ENCODE measurements at regions not wholly inside any gene's neighbourhood (a gene's known extent, or its start where the extent isn't known, plus 50 kb on each side); places are given as distances from the start of the nearest gene placed in this dataset.

GRCh38 chr3:194206320-194206719 is 70.4 kb downstream of the HES1 start:
- no peaks in the 10 kb centered on the region for H3K4me1 ChIP-seq (replicated peaks)
- H3K9me3 ChIP-seq, result no peaks in the 10 kb centered on the region
- no peaks in the 10 kb centered on the region for H3K27me3 ChIP-seq (replicated peaks; ENCODE audit: insufficient read depth)
- H3K36me3 ChIP-seq, result no peaks in the 10 kb centered on the region
- H3K27ac ChIP-seq, result no peak overlapping the region
- TF ChIP-seq, protein P1, sequence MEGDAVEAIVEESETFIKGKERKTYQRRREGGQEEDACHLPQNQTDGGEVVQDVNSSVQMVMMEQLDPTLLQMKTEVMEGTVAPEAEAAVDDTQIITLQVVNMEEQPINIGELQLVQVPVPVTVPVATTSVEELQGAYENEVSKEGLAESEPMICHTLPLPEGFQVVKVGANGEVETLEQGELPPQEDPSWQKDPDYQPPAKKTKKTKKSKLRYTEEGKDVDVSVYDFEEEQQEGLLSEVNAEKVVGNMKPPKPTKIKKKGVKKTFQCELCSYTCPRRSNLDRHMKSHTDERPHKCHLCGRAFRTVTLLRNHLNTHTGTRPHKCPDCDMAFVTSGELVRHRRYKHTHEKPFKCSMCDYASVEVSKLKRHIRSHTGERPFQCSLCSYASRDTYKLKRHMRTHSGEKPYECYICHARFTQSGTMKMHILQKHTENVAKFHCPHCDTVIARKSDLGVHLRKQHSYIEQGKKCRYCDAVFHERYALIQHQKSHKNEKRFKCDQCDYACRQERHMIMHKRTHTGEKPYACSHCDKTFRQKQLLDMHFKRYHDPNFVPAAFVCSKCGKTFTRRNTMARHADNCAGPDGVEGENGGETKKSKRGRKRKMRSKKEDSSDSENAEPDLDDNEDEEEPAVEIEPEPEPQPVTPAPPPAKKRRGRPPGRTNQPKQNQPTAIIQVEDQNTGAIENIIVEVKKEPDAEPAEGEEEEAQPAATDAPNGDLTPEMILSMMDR (IDR thresholded peaks at IDR 0.05), result no peak
- peak; percentile 61 for TF ChIP-seq POLR2AphosphoS5 (IDR thresholded peaks at IDR 0.05)
- TF ChIP-seq POLR2A (IDR thresholded peaks at IDR 0.05), result no peak
- no peak overlapping the region for H3K4me3 ChIP-seq
- WGBS, result 12% methylated on average over 10 of the region's 10 CpGs
- DNase-seq (ENCODE audit: low spot score), result peak; percentile 71
- intact Hi-C loops (cut with DNase I), result no loop called here

DNA sequence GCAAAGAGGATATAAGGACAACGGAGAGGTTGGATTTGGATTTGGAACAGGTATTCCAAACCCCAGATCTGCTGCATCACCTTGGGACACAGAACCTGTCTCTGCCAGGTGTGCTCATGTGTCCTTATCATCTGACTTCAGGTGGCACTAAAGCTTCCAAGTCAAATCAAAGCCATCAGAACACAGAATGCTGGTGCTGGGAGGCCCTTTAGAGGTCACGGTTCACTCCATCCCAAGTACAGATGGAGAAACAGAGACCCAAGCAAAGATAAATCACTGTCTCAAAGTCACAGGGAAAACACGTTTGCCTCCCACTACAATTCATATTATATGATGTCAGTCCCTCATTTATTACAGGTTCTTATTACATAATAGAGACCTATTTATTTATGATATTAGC is 72.8 kb downstream of the HES1 start:
- no peak for TF ChIP-seq POLR2AphosphoS5 (IDR thresholded peaks at IDR 0.05)
- Histone ChIP-seq H3K9me3 (no peaks in the 10 kb centered on the region), H3K36me3 (no peaks in the 10 kb centered on the region), H3K4me3 (no peak overlapping the region), H3K4me1 (replicated peaks) (no peaks in the 10 kb centered on the region), H3K27me3 (replicated peaks; ENCODE audit: insufficient read depth) (no peaks in the 10 kb centered on the region), H3K27ac (no peak overlapping the region)
- no peak for DNase-seq (ENCODE audit: low spot score)
- 84% methylated on average over 3 of the region's 3 CpGs for WGBS
- intact Hi-C loops (cut with DNase I), result no loop called here

- TF ChIP-seq POLR2AphosphoS5 (IDR thresholded peaks at IDR 0.05) (no peak), POLR2A (IDR thresholded peaks at IDR 0.05) (no peak)
- TF ChIP-seq, protein P1 (IDR thresholded peaks at IDR 0.05), result no peak
- H3K4me1 ChIP-seq (replicated peaks), result no peaks in the 10 kb centered on the region
- H3K4me3 ChIP-seq, result no peak overlapping the region
- H3K27me3 ChIP-seq (replicated peaks; ENCODE audit: insufficient read depth), result no peaks in the 10 kb centered on the region
- H3K36me3 ChIP-seq, result no peaks in the 10 kb centered on the region
- H3K9me3 ChIP-seq, result no peaks in the 10 kb centered on the region
- intact Hi-C loops (cut with DNase I), result no loop called here
- no peak for DNase-seq (ENCODE audit: low spot score)
- no peak overlapping the region for H3K27ac ChIP-seq
- 61% methylated on average over 13 of the region's 13 CpGs for WGBS
Measured at GRCh38 chr3:194212161-194212844, 76.4 kb downstream of the HES1 start.

- TF ChIP-seq POLR2A (IDR thresholded peaks at IDR 0.05) (no peak), POLR2AphosphoS5 (IDR thresholded peaks at IDR 0.05) (peak; percentile 51)
- Histone ChIP-seq H3K27me3 (replicated peaks; ENCODE audit: insufficient read depth) (no peaks in the 10 kb centered on the region), H3K27ac (no peak overlapping the region), H3K4me1 (replicated peaks) (no peaks in the 10 kb centered on the region), H3K9me3 (no peaks in the 10 kb centered on the region), H3K36me3 (no peaks in the 10 kb centered on the region), H3K4me3 (no peak overlapping the region)
- 25% methylated on average over 10 of the region's 10 CpGs for WGBS
- peak; percentile 65 for DNase-seq (ENCODE audit: low spot score)
- intact Hi-C loops (cut with DNase I), result no loop called here
Measured at GRCh38 chr3:194212845-194213331, 76.9 kb downstream of the HES1 start.

DNA sequence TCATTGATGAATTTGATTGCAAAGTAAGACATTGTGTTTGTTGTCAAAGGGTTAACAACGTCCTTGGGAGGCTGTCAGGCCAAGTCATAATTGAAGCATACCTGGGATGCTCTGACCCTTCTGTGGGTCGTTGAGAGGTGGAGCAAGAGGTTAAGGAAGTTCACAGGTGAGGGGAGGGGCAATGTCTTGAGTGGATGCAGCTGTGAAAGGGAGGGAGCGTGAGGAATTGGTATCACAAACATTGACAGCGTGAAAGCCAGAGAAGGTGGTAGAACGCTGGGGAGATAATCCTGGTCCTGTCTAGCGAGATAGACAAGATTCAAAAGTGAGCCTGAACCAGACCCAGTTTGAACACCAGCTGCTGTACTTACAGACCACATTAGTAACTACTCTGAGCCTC is 79.4 kb downstream of the HES1 start:
- intact Hi-C loops (cut with DNase I), result no loop called here
- no peaks in the 10 kb centered on the region for H3K36me3 ChIP-seq
- H3K27me3 ChIP-seq (replicated peaks; ENCODE audit: insufficient read depth), result no peaks in the 10 kb centered on the region
- no peak for DNase-seq (ENCODE audit: low spot score)
- WGBS, result 65% methylated on average over 6 of the region's 6 CpGs
- no peak for TF ChIP-seq POLR2A (IDR thresholded peaks at IDR 0.05)
- TF ChIP-seq, protein P1 (IDR thresholded peaks at IDR 0.05), result no peak
- no peak for TF ChIP-seq POLR2AphosphoS5 (IDR thresholded peaks at IDR 0.05)
- H3K27ac ChIP-seq, result no peak overlapping the region
- no peaks in the 10 kb centered on the region for H3K9me3 ChIP-seq
- no peak overlapping the region for H3K4me3 ChIP-seq
- no peaks in the 10 kb centered on the region for H3K4me1 ChIP-seq (replicated peaks)
